ENCODE measurements at regions not wholly inside any gene's neighbourhood (a gene's known extent, or its start where the extent isn't known, plus 50 kb on each side); places are given as distances from the start of the nearest gene placed in this dataset.

DNA sequence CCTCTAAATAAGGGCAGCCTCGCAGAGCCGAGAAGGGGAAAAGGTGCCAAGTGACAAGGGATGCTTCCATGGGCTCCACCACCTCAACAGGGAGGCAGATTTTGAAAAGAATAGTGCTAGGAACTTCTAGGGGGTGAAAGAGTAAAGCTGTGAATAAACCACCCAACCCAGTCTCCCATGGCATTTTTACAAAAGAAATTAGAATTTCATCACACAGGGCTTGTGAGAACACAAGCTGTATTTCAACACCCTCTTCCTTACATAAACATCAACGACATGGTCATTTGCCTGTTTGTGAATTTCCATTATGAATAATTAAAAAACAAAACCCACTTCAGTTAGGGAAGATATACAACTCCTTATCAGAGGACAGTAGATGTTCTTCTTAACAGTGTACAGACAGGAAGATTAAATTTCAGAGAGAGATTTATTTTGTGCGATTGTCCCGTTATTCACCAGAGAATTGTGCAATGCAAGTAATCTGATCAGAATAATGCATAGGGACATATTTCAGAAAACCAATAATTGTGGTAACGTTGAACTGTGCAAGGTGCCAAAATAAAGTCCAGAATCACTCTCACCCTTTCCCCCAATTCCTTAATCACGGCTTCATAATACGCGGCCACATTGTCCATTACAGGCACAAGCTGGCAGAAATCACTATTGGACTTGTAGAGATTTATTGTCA, 207.8 kb upstream of the MGMT start:
- Mint-ChIP-seq H3K36me3 (ENCODE audit: low read depth) (no peaks in the 10 kb centered on the region), H3K9me3 (no peaks in the 10 kb centered on the region), H3K4me1 (no peaks in the 10 kb centered on the region), H3K27ac (no peak overlapping the region), H3K4me3 (no peak overlapping the region), H3K27me3 (ENCODE audit: low read depth, poor library complexity) (peaks cover 3% of the 10 kb centered on the region)
- TF ChIP-seq, protein P1, sequence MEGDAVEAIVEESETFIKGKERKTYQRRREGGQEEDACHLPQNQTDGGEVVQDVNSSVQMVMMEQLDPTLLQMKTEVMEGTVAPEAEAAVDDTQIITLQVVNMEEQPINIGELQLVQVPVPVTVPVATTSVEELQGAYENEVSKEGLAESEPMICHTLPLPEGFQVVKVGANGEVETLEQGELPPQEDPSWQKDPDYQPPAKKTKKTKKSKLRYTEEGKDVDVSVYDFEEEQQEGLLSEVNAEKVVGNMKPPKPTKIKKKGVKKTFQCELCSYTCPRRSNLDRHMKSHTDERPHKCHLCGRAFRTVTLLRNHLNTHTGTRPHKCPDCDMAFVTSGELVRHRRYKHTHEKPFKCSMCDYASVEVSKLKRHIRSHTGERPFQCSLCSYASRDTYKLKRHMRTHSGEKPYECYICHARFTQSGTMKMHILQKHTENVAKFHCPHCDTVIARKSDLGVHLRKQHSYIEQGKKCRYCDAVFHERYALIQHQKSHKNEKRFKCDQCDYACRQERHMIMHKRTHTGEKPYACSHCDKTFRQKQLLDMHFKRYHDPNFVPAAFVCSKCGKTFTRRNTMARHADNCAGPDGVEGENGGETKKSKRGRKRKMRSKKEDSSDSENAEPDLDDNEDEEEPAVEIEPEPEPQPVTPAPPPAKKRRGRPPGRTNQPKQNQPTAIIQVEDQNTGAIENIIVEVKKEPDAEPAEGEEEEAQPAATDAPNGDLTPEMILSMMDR (IDR thresholded peaks at IDR 0.05), result no peak
- DNase-seq, result no peak

DNA sequence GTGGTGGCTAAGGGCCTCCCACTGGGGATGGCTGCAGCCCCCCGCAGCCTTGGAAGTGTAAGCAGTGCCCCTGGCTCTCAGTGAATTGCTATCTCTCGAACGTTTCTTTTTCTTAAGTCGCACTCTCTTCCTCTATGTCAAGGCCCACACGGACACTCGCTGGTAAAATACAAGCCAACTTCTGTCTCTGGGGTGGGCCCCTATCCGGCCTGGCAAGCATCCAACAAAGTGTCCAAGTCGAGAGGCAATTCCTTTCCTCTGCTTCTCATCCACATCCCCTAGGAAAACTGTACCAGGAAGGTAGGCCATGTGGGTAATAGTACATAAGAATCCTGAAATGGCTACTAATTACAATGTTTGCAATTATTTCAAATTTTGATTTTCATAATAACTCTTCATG, 194.9 kb upstream of the MGMT start:
- TF ChIP-seq, protein P1 (IDR thresholded peaks at IDR 0.05), result no peak
- Mint-ChIP-seq H3K36me3 (ENCODE audit: low read depth) (no peaks in the 10 kb centered on the region), H3K4me3 (no peak overlapping the region), H3K9me3 (no peaks in the 10 kb centered on the region), H3K27me3 (ENCODE audit: low read depth, poor library complexity) (peaks cover 3% of the 10 kb centered on the region), H3K27ac (no peak overlapping the region), H3K4me1 (no peaks in the 10 kb centered on the region)
- no peak for DNase-seq

DNA sequence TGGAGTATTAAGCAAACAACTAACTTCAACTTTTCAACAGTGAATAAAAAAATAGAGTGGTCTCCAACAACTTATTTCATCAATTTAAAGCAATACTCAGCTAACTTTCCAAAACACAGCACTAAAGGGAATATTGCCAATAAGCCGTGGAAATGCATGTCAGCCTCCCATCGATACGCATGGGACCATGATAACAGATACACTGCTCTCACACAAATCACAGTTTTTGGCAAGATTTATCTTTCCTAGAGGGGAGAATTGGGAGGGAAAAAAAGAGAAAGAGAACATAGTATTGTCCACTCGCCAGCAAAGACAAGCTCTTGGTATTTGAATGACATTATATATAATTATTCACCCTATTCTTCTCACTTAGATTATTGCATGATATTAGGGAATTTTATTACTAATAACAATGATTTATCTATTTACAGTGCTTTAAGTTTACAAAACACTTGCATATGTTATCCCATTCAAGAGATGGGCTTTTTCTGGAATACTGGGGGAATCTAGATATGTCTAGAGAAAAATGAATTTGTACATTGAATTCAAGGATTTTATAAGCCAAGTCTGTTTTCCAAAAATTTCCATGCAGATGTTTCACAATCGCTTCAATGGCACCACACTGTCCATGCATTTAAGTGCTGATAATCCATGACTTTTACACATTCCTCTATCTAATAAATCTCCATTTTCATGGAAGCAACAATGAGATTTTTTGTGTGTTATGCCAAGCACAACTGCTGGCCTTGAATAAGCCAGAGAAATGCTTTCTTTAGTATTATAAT, 194.0 kb upstream of the MGMT start:
- no peak overlapping the region for H3K27ac Mint-ChIP-seq
- peaks cover 3% of the 10 kb centered on the region for H3K27me3 Mint-ChIP-seq (ENCODE audit: low read depth, poor library complexity)
- no peaks in the 10 kb centered on the region for H3K4me1 Mint-ChIP-seq

DNA sequence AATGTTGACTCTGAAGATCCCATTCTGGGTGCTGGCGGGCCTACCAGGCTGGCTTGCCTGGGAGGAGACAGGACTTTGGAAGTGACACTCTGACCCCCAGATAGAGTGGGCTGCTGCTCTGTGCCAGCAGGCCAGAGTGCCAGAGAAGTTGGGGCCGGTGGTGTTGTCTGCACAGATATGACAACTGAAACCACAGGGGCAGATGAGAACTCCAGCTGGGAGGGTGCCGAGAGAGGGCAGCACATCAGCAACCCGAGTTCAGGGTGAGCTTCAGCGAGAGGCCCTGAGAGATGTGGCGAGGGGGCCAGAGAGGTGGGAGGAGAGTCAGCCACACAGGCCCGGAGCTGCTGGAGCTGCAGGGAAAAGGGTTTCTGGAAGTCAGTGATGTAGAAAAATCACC, 193.2 kb upstream of the MGMT start:
- Mint-ChIP-seq H3K27ac (peak overlapping the region; percentile 26), H3K9me3 (no peaks in the 10 kb centered on the region), H3K4me1 (no peaks in the 10 kb centered on the region), H3K4me3 (no peak overlapping the region), H3K27me3 (ENCODE audit: low read depth, poor library complexity) (peaks cover 3% of the 10 kb centered on the region), H3K36me3 (ENCODE audit: low read depth) (no peaks in the 10 kb centered on the region)
- no peak for DNase-seq
- TF ChIP-seq, protein P1 (IDR thresholded peaks at IDR 0.05), result no peak

More for the DNA sequence above, 194.0 kb upstream of the MGMT start:
- no peak for DNase-seq
- Mint-ChIP-seq H3K4me3 (no peak overlapping the region), H3K9me3 (no peaks in the 10 kb centered on the region), H3K36me3 (ENCODE audit: low read depth) (no peaks in the 10 kb centered on the region)
- TF ChIP-seq, protein P1 (IDR thresholded peaks at IDR 0.05), result no peak

DNA sequence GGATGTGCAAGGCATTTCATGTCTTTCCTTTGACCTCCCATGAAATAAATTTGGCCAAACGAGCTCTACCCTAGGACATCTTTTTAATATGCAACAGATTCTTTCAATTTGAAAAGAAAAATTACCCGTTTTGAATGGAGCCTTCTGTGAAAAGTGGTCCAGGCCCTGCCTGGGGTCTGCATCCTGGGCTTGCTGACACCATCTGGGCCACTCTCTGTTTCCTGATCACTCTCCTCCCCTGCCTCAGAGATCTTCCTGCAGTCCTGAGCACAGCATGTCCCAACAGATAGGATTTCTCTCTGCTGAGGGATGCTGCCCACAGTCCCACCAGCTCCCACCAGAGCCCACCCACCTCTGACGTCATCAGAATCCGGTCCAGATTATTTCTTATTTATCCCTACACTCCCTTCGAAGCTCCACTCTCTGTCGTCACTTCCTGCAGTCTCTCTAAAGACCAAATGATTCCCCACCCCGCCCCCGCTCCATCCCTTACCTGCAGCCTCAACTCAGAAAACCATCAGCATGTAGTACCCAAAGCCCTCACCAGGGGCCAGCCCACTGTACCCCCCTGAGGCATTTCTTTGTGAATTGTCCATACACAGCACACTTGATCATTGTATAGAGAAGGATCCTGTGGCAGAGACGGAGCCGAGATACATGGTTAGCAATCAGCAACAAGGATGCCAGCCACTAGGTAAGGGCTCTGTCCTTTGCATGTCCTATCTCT, 192.1 kb upstream of the MGMT start:
- TF ChIP-seq, protein P1 (IDR thresholded peaks at IDR 0.05), result no peak
- no peaks in the 10 kb centered on the region for H3K36me3 Mint-ChIP-seq (ENCODE audit: low read depth)
- H3K4me3 Mint-ChIP-seq, result no peak overlapping the region
- DNase-seq, result peak; percentile 10
- H3K4me1 Mint-ChIP-seq, result no peaks in the 10 kb centered on the region
- no peaks in the 10 kb centered on the region for H3K9me3 Mint-ChIP-seq
- H3K27ac Mint-ChIP-seq, result no peak overlapping the region
- H3K27me3 Mint-ChIP-seq (ENCODE audit: low read depth, poor library complexity), result peaks cover 3% of the 10 kb centered on the region
